ENCODE measurements at regions not wholly inside any gene's neighbourhood (a gene's known extent, or its start where the extent isn't known, plus 50 kb on each side); places are given as distances from the start of the nearest gene placed in this dataset.
"Not testable (repeated sequence)": the region's sequence is repeated elsewhere in the genome, so short reads cannot be mapped to it uniquely, and the experiment has no call there.

DNA sequence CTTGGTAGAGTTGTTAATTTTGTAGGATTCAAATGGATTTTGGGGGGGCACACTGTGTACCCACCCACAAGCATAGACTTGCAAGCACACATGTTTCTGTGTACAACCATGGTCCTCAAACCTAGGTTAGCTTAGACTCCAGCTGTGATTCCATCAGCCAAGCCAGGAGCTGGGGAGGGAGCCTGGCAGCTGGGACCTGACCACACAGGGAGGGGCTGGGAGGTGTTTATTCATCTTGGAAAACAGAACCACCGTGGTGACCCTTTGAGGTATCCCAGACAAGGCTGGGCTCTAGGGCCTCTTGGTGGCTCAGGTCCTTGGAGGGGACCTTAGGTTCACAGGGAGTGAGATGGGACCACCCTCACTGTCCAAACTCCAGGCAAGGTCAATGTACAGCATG is 410.3 kb downstream of the NEBL start:
- DNase-seq: no peak

DNA sequence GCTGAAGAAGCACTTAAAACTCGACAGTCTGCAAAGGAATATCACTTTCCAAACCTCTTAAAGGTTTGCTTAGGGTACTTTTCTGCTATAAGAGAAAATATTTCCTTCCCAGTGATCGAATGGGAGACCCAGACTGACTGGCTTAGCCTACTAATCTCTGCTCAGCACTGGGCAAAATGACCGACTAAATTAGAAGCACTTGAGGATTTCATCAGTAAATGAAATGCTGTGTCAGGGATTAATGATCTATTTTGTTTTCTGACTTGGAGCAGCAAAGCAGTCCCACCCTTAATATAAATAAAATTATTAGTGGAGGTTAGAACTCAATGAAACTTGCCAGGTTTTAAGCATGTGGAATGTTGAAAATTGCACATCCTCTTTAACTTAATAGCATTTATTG is 411.6 kb downstream of the NEBL start:
- no peak for DNase-seq

DNA sequence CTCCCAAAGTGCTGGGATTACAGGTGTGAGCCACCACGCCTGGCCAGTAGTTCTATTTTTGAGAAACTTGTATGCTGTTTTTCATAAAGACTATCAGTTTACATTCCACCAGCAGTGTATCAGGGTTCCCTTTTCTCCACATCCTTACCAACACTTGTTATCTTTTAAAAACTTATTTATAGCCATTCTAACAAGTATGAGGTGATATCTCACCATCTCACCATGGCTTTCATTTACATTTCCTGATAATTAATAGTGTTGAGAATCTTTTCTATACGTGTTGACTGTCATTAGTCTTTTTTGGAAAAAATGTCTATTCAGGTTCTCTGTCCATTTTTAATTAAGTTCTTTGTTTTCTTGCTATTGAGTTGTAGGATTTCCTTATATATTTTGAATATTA is 416.1 kb downstream of the NEBL start:
- DNase-seq: no peak

DNA sequence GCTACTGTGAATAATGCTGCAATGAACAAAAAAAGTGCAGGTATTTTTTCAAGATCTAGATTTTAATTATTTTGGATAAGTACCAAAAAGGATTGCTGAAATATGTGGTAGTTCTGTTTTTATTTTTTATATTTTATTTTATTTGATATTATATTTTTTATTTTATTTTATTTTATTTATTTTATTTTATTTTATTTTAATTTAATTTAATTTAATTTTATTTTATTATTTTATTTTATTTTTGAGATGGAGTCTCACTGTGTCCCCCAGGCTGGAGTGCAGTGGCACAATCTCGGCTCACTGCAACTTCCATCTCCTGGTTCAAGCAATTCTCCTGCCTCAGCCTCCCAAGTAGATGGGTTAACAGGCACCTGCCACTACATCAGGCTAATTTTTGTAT is 416.5 kb downstream of the NEBL start:
- DNase-seq: not testable (repeated sequence)

DNA sequence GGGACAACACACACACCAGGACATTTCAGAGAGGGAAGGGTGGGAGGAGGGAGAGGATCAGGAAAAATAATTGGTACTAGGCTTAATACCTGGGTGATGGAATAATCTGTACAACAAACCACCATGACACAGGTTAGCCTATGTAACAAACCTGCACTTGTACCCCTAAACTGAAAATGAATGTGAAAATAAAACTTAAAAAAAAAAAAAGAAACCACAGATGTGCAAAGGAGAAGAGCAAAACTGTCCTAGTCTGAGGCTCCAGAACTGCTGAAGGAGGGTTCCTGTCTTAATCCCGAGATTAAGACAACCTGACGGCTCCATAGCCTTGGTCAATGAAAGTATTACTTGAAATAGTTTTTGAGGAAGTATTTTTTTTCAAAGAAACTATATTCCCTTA is 423.0 kb downstream of the NEBL start:
- no peak for DNase-seq

DNA sequence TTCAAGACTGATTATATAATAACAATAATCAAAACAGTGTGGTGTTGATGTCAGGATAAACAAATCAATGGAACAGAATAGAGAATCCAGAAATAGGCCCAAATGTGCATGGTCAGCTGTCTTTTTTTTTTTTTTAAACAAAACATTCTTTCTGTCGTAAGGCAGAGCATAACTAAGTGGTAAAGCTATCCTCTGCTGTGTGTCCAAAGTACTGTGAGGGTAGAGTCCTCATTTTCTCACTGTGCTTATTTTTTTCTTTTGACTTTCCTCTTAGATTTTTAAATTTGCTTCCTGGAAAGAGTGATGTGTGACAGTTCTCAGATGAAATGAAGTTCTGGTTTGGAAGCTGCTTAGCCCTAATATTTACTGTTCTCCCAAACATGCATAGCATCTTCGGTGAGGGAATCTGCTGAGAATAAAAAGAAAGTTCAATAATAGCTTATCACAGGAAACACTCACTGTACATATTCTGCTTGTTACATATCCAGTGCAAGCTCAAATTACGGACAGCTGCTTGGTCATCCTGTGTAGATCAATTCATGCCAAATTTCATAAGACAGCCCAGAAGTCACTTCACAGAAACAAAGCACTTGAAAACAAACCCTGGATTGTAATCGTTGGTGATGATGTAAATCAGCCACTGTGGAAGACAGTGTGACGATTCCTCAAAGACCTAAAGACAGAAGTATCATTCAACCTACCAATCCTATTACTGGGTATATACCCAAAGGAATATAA is 423.9 kb downstream of the NEBL start:
- no peak for DNase-seq

DNA sequence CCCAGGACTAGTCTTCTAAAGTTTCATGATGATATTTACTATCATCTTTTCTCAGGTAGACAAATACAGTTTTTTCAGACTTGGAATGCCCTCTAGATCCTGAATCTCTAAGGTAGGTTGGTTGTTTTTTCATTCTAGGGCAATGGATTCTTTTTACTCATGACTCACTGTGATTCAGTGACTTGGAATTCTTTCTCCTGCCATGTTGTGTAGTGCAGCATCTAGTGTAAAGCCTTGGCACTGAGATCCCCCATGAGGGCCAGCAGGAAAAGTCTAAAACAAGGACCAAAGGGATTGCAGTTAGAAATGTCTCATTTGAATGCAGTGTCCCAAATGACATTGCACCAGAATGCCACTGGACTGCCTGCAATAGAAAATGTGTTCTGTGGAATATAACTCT is 430.4 kb downstream of the NEBL start:
- no peak for DNase-seq

DNA sequence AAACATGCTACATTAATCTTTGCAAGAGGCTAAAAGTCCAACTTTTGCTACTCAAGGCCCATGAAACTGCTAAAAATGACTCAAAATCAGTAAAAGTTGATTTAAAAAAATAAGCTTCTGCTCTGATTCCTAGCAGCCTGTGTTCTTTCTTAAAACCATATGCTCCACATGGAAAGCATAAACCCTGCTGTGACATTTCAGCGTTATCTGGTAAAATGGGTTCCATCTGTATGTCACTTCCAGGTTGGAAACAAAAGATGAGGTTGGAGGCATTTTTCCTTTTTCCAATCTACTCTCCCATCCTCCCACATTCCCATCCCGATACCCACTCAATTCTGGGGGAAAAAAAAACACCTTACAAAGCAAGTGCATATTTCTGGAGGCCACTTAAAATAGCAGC is 439.5 kb downstream of the NEBL start:
- DNase-seq: no peak

DNA sequence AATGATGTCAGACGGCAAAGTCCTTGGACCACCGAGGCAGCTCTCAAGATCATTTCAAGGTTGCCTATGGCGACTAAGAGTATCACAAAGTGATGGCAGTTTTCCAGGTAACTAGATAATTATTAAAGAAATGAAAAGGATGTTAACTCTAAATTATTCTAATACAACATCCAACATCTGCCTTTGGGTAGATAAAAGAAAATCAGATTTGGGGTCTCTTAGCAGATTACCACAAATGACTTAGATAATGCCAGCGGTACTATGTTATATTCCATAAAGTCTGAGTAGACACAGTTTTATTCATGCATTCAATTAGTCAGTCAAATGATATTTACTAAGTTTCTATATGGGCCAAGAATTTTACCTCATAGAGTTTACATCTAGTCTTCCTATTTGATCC is 441.3 kb downstream of the NEBL start:
- no peak for DNase-seq

DNA sequence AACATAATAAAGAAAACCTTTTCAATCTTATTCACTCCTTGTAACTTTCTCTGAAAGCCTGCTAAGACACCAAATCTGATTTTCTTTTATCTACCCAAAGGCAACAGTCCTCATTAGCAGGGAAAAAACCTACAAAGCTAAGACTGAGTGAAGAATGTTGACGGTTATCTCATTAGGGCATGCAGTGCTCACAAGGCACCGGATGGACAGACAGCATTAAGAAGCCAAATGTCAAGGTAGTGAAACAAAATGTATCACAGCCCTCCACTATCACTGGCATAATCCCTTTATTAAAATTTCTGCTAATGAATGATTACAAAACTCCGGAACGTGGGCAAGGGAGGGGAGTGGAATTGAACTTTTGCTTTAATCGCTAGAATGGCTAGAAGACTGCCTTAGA is 442.8 kb downstream of the NEBL start:
- no peak for DNase-seq

DNA sequence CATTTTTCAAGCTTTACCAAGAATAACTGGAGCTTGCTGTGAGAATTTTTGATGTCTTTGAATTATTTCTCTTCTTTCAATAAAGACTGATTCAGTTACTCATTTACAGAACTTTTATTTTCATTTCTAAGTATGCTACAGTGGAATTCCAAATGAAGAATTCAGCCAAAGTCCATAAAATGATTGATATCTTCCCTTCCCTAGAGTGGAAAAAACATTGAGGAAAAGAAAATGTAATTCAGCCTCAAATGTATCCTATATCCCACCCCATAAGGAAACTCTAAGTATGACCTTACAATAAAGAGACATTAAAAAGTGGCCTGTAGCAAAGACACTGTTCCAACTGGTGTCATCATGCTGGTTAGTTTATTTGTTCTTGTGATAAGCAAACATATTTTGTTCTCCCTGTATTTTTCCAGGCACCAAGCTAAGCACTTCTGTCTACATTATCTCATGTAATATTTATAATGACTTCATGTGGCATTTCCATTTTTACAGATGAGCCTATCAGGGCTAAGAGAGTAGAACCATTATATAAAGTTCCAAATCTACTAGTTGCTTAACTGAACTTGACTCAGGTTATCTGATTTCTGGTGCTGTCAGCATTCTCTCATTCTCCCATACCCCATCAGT is 450.4 kb downstream of the NEBL start:
- DNase-seq: no peak

DNA sequence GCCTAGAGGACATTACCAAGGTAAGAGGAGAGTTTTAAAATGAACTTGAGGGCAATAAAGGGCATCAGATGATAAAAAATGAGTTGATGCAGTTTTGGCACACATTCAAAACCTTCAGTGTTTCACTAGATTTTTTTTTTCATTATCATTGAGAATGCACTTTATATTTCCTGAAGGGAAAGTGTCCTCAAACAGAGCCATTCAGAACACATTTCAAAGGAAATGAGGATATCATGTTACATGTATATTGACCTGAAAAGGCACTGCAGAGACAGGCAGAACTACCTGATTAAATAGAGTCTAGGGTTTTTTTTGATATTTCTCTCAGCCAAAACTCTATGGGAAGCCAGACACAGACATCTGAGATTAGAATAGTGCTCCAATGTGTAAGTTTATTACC is 454.0 kb downstream of the NEBL start:
- DNase-seq: no peak

DNA sequence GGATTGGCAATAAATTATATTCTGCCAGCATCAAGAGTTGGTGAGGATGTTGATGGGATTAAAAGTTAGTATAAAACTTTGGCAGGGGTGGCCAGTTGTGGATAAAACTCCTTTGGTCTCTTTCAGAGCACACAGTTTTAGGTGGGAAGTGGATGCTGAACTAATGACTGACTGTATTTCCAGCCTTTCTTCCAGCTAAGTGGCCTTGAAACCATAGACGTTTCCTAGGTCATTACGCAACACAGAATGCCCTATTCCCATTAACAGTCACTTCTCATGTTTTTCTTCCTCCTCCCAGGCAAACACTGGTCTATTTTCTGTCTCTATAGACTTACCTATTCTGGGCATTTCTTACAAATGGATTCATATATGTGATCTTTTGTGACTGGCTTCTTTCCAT is 467.4 kb downstream of the NEBL start:
- DNase-seq: no peak

DNA sequence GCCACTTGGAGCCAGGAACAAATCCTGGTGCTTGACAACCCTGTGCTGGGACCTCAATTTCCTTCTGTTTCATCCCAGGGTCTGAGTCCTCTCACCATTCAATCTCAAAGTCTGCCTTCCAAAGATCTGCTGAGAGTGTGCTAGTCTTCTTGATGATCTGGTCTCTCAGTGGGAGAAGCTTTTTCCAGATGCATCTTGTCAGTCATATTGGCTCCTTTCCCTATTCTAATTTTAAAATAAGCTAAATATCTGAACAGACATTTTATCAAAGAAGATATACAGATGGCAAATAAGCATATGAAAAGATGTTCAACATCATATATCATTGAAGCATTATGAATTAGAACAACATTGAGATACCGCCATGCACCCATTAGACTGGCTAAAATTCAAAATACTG is 469.3 kb downstream of the NEBL start:
- DNase-seq: no peak

DNA sequence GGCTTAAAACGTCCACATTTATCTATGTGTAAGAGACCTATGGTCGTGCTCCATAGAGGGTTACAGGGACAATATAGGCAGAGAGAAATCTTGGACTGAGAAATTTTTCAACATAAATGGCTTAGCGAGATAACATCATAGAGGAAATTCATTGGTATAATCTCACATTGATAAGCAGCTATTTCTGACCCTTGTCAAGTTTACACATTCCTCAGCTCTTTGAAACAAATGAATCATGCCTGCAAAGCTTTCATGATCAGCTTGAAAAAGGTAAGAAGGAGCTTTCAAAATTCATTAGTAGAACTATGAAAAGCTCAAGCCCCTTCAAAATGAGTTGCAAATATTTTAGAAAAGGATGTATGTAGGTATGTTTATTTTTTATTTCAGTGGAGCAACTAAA is 478.8 kb downstream of the NEBL start:
- no peak for DNase-seq

DNA sequence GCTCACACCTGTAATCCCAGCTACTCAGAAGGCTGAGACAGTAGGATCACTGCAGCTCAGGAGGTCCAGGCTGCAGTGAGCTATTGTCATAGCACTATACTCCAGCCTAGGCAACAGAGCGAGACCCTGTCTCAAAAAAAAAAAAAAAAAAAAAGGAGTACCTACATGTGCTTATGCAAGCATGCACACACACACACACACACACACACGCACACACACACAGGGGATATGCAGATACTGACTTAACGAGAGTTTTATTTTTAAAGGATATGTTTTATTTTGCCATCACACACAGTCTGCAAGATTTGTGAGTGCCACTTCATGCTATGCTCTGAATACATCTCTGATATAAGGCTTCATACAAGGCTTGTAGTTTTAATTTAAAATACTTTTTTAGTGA is 479.3 kb downstream of the NEBL start:
- no peak for DNase-seq

DNA sequence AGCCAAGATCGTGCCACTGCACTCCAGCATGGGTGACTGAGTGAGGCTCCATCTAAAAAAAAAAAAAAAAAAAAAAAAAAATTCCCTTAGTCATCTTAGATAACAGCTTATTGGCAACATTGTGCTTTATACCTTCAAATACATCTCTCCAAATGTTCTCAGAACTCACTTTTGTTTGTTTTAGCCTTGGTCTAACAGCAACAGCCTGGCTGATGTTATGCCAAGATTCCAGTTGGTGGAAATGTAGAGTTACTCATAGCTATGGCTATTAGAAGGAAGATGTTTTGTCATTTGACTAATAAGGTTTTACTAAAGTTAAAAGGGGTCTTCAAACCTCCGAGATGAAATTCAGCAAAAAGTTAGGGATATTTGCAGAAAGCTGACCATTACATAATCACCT is 481.4 kb downstream of the NEBL start:
- DNase-seq: no peak

DNA sequence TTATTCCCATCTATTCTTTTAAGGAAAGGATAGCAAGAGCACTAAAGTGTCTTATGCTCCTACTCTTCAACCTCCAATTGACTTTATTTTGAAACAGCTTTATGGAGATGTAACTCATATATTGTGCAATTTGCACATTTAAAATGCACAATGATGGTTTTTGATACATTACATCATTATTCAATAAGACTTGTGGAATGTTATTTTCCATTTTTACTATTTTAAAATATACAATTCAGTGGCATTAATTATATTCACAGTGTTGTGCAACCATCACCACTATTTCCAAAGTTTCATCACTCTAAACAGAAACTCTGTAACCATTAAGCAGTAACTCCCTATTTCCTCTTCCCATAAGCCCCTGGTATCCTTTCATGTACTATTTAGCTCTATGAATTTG is 489.8 kb downstream of the NEBL start:
- DNase-seq: no peak

DNA sequence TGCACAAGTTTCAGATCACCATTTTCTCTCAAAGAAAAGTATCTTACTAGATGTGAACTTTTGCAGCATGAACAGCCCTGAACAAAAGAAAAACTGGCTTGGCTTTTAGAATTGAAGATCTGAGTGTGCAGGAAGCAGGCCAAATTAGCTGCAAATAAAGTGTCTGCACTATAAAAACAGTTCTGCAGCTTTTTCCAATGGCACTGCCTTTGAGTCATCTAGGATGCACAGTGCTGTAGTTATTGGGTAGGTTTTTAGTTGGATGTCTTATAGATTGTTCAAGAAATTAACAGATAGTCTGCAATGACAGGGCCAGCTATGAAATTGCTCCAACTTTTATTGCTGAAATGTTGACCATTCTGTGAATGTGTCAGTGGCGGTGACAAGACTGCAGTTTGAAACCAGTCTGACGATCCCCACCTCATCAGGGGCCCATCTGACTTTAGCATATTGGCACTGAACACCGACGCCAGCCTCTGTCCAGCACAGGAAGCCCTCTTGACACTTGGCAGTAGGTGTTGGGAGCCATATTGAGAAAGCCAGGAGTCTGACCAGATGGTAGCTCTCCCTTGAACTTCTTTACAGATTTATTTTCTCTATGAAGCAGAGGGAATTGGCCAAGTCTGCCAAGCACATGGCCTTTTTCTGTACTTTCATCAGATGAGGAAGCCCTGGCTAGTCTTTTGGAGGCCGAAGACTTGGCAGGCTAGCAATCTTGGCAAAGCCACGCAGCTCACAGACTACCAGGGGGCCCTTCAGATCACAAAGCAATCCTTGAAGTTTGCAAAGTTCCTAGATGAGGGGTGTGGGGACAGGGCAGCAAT is 490.6 kb downstream of the NEBL start:
- DNase-seq: no peak

DNA sequence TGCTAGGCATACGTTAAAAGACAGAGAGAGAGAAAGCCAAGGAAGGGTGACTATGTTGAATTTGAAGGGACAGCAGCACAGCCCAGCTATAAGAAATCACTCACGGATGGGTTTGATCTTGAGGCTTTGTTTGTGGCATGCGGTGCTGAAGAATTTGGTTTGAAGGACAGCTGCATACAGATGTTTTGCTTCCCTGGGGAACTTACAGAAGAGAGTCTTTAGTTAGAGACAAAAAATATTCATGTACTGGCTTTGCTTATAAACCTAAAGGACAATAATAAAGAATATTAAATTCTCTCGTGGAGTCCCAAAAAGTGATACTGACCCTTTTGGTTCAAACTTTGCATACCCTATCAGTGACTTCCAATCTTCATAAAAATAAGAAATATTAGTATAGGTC is 491.4 kb downstream of the NEBL start:
- no peak for DNase-seq

DNA sequence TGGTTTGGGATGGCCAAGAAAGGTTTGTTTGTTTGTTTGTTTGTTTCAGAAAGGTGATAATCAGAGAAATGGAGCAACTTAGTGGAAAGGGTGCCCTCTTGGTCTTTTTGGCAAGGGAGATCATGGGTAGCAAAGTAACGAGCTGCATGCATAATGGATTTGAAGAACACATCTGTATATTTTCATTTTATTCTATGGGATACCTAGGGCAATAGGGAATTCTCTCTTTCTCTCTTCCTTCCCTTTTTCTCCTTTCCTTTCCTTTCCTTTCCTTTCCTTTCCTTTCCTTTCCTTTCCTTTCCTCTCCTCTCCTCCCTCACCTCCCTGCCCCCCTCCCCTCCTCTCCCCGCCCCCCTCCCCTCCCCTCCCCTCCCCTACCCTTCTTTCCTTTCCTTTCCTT is 492.1 kb downstream of the NEBL start:
- no peak for DNase-seq

DNA sequence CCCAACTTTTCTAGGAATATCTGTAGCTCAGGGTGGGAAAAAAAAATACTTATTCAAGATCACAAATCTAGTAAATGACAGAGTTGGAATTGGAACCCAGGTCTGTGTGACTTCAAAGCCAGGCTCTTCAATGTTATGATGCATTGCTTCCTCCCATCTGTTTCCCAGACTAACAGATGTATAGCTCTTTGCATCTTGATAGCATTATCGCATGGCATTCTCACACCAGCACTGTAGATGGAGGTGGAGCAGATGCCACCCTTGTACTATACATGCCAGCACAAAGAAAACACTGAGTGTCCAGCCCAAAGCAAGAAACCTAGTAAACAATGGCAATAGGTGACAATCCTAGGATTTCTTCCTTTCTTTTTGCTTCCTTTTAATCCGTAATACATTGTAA is 497.3 kb downstream of the NEBL start:
- DNase-seq: no peak

DNA sequence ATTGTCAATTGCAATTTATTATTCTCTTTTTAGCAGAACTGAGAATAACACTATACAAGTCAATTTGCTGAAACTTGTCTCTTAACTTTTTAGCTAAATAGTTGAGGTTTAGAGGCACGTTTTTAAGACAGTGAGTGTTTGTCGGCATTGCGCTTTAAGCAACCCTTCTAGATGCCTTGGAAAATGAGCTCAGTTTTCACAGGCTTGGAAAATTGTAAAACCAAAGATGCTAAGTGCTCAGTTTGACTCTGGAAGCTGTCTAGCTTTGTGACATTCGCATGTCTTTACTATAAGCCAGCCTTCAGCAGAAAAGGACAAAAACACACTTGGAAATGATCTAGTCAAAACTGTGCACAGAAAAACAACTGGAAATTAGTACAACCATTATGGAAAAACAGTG is 500.4 kb downstream of the NEBL start:
- DNase-seq: no peak

DNA sequence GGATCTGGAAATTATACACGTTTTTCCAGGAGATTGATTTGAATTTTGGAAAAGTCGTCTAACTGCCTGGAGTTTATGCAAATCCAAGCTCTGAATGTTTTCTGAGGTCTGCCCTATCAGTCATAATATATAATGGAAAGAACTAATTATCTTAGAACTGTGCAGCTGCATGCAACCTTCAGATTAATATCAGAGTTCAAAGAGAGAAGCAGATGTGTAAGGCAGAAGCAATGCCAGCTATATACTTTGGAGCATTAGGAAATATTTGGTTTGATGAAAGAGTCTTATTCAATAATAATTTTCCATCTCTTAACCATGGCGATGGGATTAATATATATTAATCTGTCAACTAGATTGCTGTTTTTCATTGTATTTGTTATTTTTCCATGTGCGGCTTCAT is 500.9 kb downstream of the NEBL start:
- no peak for DNase-seq

Data from GF-D8 (cell line).